A673 (cell line): ENCODE measurements at regions not wholly inside any gene's neighbourhood (a gene's known extent, or its start where the extent isn't known, plus 50 kb on each side); places are given as distances from the start of the nearest gene placed in this dataset.

ENCODE experiments used
- EZH2 ChIP-seq: fragments of 200-600 bp; sonication (generic); IDR thresholded peaks from 2 replicates; pipeline ENCODE4 v1.6.1; 2017; ENCODE audit warnings: borderline replicate concordance, low read depth, mild to moderate bottlenecking, mixed read lengths, antibody characterized with exemption, low read length; ENCODE audit not compliant: poor library complexity, severe bottlenecking
- TF ChIP-seq, protein P1 (sequence below): fragments of 300-800, 200-600 bp; sonication (generic); conservative IDR thresholded peaks from 2 replicates; pipeline ENCODE4 v1.5.1; 2017; ENCODE audit warnings: low read depth, mild to moderate bottlenecking, antibody characterized with exemption, low read length, moderate library complexity, mixed read lengths

DNA sequence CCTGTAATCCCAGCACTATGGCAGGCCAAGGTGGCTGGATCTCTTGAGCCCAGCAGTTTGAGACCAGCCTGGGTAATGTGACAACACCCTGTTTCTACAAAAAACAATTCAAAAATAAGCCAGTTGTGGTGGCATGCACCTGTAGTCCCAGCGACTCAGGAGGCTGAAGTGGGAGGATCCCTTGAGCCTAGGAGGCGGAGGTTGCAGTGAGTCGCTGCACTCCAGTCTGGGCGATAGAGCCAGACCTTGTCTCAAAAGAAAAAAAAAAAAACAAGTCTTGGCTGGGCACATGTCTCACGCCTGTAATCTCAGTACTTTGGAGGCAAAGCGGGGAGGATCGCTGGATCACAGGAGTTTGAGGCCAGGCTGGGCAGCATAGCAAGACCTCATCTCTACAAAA lies 74.6 kb upstream of the PDSS1 start:
- TF ChIP-seq, protein P1, sequence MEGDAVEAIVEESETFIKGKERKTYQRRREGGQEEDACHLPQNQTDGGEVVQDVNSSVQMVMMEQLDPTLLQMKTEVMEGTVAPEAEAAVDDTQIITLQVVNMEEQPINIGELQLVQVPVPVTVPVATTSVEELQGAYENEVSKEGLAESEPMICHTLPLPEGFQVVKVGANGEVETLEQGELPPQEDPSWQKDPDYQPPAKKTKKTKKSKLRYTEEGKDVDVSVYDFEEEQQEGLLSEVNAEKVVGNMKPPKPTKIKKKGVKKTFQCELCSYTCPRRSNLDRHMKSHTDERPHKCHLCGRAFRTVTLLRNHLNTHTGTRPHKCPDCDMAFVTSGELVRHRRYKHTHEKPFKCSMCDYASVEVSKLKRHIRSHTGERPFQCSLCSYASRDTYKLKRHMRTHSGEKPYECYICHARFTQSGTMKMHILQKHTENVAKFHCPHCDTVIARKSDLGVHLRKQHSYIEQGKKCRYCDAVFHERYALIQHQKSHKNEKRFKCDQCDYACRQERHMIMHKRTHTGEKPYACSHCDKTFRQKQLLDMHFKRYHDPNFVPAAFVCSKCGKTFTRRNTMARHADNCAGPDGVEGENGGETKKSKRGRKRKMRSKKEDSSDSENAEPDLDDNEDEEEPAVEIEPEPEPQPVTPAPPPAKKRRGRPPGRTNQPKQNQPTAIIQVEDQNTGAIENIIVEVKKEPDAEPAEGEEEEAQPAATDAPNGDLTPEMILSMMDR: no peak
- TF ChIP-seq EZH2: no peak
